Esophagus muscularis mucosa (tissue), 4 donors: ENCODE measurements at regions not wholly inside any gene's neighbourhood (a gene's known extent, or its start where the extent isn't known, plus 50 kb on each side); places are given as distances from the start of the nearest gene placed in this dataset.

Experiments used
- DNase-seq: peaks from one replicate; pipeline ENCODE4 v3.0.0-alpha.2; 2017; ENCODE audit errors: extremely low spot score
- H3K27ac ChIP-seq, 4 donors: fragments of 200-600 bp; sonication (generic); replicated peaks in 1 of 4; 1 replicate in 3 of 4; 2 replicates in 1 of 4; pipeline ENCODE4 v1.5.1; 2016 to 2019; ENCODE audit warnings: mild to moderate bottlenecking in 1 of 4
- H3K27me3 ChIP-seq, 4 donors: fragments of 200-600 bp; sonication (generic); one replicate each; pipeline versions ENCODE4 v1.5.1 to v1.6.0; 2016 to 2019
- H3K36me3 ChIP-seq, 4 donors: fragments of 200-600 bp; sonication (generic); one replicate each; pipeline ENCODE4 v1.5.1; 2016 to 2019
- H3K4me1 ChIP-seq, 4 donors: fragments of 200-600 bp; sonication (generic); one replicate each; pipeline ENCODE4 v1.5.1; 2016 to 2019
- H3K4me3 ChIP-seq, 4 donors: fragments of 200-600 bp; sonication (generic); 1 replicate in 2 of 4; 2 replicates in 2 of 4; pipeline ENCODE4 v1.5.1; 2016 to 2019; ENCODE audit warnings: mild to moderate bottlenecking in 4 of 4, moderate library complexity in 1 of 4
- H3K9me3 ChIP-seq, 4 donors: fragments of 200-600 bp; sonication (generic); 1 replicate in 3 of 4; 2 replicates in 1 of 4; pipeline ENCODE4 v1.5.1; 2016 to 2019
- EP300 ChIP-seq: sonication (generic); formaldehyde crosslinking; IDR thresholded peaks from one replicate; pipeline ENCODE4 v1.6.1; 2017; ENCODE audit warnings: antibody characterized with exemption
- POLR2A ChIP-seq: fragments of 450-650 bp; IDR thresholded peaks from one replicate; pipeline ENCODE4 v1.6.1; 2017; ENCODE audit warnings: antibody characterized with exemption, moderate library complexity, mild to moderate bottlenecking, low read depth
- POLR2AphosphoS5 ChIP-seq, 2 donors: sonication (generic); formaldehyde crosslinking; IDR thresholded peaks; one replicate each; pipeline ENCODE4 v1.6.1; 2017; ENCODE audit warnings: antibody characterized with exemption in 2 of 2
- WGBS: methylation state at CpG from one replicate; pipeline ENCODE4 v1.1.5; 2018; 5-methylcytosine and 5-hydroxymethylcytosine counted together
- intact Hi-C: fragments of 100-400 bp; cut with DNase I; formaldehyde crosslinking; loops from one replicate; pipeline ENCODE4 v1.15.1; 2023
- TF ChIP-seq, protein P1 (sequence below), 3 experiments: fragments of 200-600 bp in 2 of 3; fragments of 450-650 bp in 1 of 3; sonication (generic) in 2 of 3; IDR thresholded peaks; one replicate each; pipeline ENCODE4 v1.5.1; 2017 to 2019; ENCODE audit warnings: antibody characterized with exemption in 3 of 3, mild to moderate bottlenecking in 2 of 3, moderate library complexity in 1 of 3

DNA sequence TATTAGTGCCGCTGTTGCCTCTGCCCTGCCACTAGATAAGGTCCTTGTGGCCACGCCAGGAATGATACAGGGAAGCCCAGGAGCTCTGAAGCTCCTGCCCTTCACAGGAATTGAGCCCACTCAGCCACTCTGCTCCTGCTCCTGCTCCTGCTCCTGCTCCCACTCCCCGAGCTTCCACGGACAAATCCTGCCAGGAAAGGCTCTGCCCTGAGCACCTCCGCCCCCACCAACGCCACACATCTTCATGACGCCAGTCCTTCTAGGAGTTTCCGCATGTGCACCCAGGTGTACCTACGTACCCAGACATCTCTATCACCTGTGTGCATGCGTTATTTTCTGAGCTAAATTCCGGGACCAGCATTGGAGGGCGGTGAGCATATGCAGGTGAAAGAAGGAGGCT, 369.1 kb downstream of the C16orf95 start:
- H3K27ac ChIP-seq: no peak overlapping the region
- intact Hi-C loops: no loop called here
- 84% methylated on average over 12 of the region's 12 CpGs for WGBS
- TF ChIP-seq POLR2A (no peak), EP300 (no peak), POLR2AphosphoS5 (IDR thresholded peaks at IDR 0.05) (no peak)
- TF ChIP-seq, protein P1, sequence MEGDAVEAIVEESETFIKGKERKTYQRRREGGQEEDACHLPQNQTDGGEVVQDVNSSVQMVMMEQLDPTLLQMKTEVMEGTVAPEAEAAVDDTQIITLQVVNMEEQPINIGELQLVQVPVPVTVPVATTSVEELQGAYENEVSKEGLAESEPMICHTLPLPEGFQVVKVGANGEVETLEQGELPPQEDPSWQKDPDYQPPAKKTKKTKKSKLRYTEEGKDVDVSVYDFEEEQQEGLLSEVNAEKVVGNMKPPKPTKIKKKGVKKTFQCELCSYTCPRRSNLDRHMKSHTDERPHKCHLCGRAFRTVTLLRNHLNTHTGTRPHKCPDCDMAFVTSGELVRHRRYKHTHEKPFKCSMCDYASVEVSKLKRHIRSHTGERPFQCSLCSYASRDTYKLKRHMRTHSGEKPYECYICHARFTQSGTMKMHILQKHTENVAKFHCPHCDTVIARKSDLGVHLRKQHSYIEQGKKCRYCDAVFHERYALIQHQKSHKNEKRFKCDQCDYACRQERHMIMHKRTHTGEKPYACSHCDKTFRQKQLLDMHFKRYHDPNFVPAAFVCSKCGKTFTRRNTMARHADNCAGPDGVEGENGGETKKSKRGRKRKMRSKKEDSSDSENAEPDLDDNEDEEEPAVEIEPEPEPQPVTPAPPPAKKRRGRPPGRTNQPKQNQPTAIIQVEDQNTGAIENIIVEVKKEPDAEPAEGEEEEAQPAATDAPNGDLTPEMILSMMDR (IDR thresholded peaks at IDR 0.05): no peak
- no peaks in the 10 kb centered on the region for H3K9me3 ChIP-seq
- DNase-seq: no peak
- no peak overlapping the region for H3K4me3 ChIP-seq
- peaks cover 0 to 41% (median 0%) of the 10 kb centered on the region in 4 donors for H3K27me3 ChIP-seq
- H3K36me3 ChIP-seq: no peaks in the 10 kb centered on the region
- peaks cover 0 to 1% (median under 1%) of the 10 kb centered on the region in 4 donors for H3K4me1 ChIP-seq

GRCh38 chr16:86949116-86949515, 368.1 kb downstream of the C16orf95 start:
- no peaks in the 10 kb centered on the region for H3K4me1 ChIP-seq
- intact Hi-C loops: no loop called here
- H3K4me3 ChIP-seq: no peak overlapping the region
- no peaks in the 10 kb centered on the region for H3K36me3 ChIP-seq
- no peak for TF ChIP-seq EP300
- TF ChIP-seq, protein P1 (IDR thresholded peaks at IDR 0.05): no peak
- TF ChIP-seq POLR2AphosphoS5 (IDR thresholded peaks at IDR 0.05): no peak
- TF ChIP-seq POLR2A: no peak
- no peak for DNase-seq
- H3K9me3 ChIP-seq: no peaks in the 10 kb centered on the region
- 62% methylated on average over 13 of the region's 14 CpGs for WGBS
- H3K27me3 ChIP-seq: peaks cover 0 to 52% (median 0%) of the 10 kb centered on the region in 4 donors
- H3K27ac ChIP-seq: no peak overlapping the region

DNA sequence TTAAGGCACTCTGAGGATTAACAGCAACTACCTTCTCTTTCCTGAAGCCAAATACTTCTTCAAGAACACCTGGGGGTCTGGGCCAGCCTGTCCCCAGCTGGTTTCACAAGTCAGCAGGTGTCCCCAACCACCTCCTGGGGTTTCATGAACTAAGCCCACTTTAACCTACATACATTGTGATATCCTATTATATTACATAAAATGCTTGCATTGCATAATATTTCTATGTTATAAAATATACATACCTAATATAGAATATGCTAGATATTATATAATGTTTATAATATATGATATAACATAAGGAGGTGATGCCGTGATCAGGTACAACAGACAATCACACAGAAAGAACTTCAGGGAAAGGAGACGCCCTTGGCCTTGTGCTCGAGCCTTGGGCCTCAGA, 367.6 kb downstream of the C16orf95 start:
- TF ChIP-seq, protein P1 (IDR thresholded peaks at IDR 0.05): no peak
- TF ChIP-seq POLR2AphosphoS5 (IDR thresholded peaks at IDR 0.05) (no peak), EP300 (no peak), POLR2A (no peak)
- DNase-seq: no peak
- H3K27me3 ChIP-seq: peaks cover 0 to 55% (median 0%) of the 10 kb centered on the region in 4 donors
- whole genome bisulfite sequencing: 95% methylated on average over 3 of the region's 3 CpGs
- no peak overlapping the region for H3K4me3 ChIP-seq
- H3K36me3 ChIP-seq: no peaks in the 10 kb centered on the region
- no peaks in the 10 kb centered on the region for H3K9me3 ChIP-seq
- intact Hi-C loops: no loop called here
- no peak overlapping the region for H3K27ac ChIP-seq
- H3K4me1 ChIP-seq: no peaks in the 10 kb centered on the region

DNA sequence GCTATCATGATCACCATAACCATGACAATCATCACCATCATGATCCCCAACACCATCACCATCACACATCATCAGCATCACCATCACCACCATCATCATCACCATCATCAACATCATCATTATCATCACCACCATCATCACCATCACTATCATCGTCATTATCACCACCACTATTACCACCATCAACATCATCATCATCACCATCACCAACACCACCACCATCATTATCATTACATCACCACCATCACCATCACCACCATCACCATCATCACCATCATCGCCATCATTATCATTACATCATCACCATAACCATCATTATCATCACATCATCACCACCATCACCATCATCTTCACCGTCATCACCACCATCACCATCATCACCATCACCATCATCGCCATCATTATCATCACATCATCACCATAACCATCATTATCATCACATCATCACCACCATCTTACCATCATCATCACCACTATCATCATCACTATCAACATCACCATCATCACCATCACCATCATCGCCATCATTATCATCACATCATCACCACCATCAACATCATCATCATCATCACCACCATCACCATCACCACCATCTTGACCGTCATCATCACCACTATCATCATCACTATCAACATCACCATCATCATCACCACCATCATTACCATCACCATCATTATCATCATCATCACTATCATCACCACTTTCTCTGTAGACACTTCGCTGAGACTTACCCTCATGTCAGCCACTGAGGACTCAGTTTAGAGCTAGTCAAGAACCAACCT, 366.0 kb downstream of the C16orf95 start:
- TF ChIP-seq, protein P1 (IDR thresholded peaks at IDR 0.05): no peak
- TF ChIP-seq POLR2AphosphoS5 (IDR thresholded peaks at IDR 0.05) (no peak), POLR2A (no peak), EP300 (no peak)

More for the DNA sequence above, 366.0 kb downstream of the C16orf95 start:
- H3K27me3 ChIP-seq: peaks cover 0 to 69% (median 0%) of the 10 kb centered on the region in 4 donors
- DNase-seq: no peak
- H3K27ac ChIP-seq: no peak overlapping the region
- H3K36me3 ChIP-seq: no peaks in the 10 kb centered on the region
- 95% methylated on average over 7 of the region's 7 CpGs for WGBS
- no peak overlapping the region for H3K4me3 ChIP-seq
- no peaks in the 10 kb centered on the region for H3K9me3 ChIP-seq
- no peaks in the 10 kb centered on the region for H3K4me1 ChIP-seq
- intact Hi-C loops: no loop called here
